ENCODE measurements at regions not wholly inside any gene's neighbourhood (a gene's known extent, or its start where the extent isn't known, plus 50 kb on each side); places are given as distances from the start of the nearest gene placed in this dataset.

GRCh38 chr16:85254051-85254450, 141.8 kb upstream of the CIBAR2 start:
- no peaks in the 10 kb centered on the region for H3K9me3 ChIP-seq (ENCODE audit: control insufficient read depth, insufficient read depth, low read length)

DNA sequence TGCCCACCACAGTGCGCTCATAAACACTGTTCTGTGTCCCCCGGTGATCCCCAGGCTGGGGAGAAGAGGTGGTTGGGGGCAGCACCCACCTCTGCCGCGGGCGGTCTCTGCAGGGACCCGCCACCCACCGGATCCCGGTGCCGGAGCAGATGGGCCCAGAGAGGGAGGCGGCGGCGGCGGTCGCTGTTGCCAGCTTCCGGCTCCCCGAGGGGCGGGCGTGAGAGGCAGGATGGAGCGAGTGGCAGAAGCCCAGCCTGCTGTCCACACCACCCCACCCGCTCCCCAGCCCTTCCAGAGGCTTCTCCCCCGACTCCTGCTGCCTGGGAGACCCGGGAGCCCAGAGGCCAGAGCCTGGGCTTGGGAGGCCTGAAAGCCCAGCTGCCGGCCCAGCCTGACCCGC, 142.6 kb upstream of the CIBAR2 start:
- H3K27me3 ChIP-seq (ENCODE audit: control insufficient read depth, insufficient read depth, low read length), result no peaks in the 10 kb centered on the region
- H3K36me3 ChIP-seq (ENCODE audit: control insufficient read depth, insufficient read depth, low read length), result no peaks in the 10 kb centered on the region
- no peak overlapping the region for H3K9ac ChIP-seq (ENCODE audit: low read depth, low read length)
- H3K9me3 ChIP-seq (ENCODE audit: control insufficient read depth, insufficient read depth, low read length), result no peaks in the 10 kb centered on the region
- peaks cover 3% of the 10 kb centered on the region for H3K4me1 ChIP-seq (ENCODE audit: control insufficient read depth, insufficient read depth, low read length)
- no peak overlapping the region for H3K4me3 ChIP-seq (ENCODE audit: low read depth, low read length)

More at GRCh38 chr16:85254051-85254450, 141.8 kb upstream of the CIBAR2 start:
- no peak overlapping the region for H3K9ac ChIP-seq (ENCODE audit: low read depth, low read length)
- no peak overlapping the region for H3K4me3 ChIP-seq (ENCODE audit: low read depth, low read length)
- H3K27me3 ChIP-seq (ENCODE audit: control insufficient read depth, insufficient read depth, low read length), result no peaks in the 10 kb centered on the region
- H3K36me3 ChIP-seq (ENCODE audit: control insufficient read depth, insufficient read depth, low read length), result no peaks in the 10 kb centered on the region
- H3K4me1 ChIP-seq (ENCODE audit: control insufficient read depth, insufficient read depth, low read length), result peaks cover 3% of the 10 kb centered on the region

DNA sequence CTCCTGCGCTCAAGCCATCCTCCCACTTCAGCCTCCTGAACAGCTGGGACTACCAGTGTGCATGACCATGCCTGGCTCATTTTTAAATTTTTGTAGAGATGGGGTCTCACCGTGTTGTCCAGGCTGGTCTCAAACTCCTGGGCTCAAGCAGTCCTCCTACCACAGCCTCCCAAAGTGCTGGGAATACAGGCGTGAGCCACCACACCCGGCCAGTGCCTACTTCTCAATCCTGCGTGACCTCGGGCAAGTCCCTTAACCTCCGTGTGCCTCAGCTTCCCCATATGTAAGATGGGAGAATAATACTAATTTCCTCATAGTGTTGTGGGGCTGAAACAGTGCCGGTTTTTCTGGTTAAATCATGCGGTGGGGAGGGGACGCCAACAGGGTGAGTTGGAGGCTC, 143.5 kb upstream of the CIBAR2 start:
- Histone ChIP-seq H3K9me3 (ENCODE audit: control insufficient read depth, insufficient read depth, low read length) (no peaks in the 10 kb centered on the region), H3K4me1 (ENCODE audit: control insufficient read depth, insufficient read depth, low read length) (peaks cover 3% of the 10 kb centered on the region), H3K27me3 (ENCODE audit: control insufficient read depth, insufficient read depth, low read length) (no peaks in the 10 kb centered on the region), H3K4me3 (ENCODE audit: low read depth, low read length) (no peak overlapping the region), H3K36me3 (ENCODE audit: control insufficient read depth, insufficient read depth, low read length) (no peaks in the 10 kb centered on the region), H3K9ac (ENCODE audit: low read depth, low read length) (no peak overlapping the region)

DNA sequence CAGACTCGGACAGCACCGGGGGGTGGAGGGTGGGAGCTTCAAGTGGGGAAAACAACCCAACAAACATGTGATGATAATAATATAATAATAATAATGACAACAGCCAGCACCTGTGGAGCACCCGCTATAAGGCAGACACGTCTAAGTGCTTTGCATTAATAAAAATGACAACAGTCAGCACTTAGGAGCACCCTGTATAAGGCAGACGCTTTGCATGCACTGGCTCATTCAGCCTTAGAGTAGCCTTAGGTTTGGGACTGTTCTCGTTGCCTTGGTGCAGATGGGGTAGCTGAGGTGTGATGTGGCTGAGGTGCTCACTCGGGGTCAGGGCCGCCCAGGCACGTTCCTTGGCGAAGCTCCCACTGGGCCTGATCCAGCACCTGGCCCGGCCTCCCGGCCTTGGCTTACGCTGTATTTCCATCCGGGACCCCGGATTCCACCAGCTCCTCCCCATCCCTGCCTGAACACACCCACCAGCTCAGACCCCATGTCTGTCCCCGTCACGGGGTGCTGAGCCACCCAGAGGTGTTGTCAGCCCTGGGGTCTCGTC, 144.0 kb upstream of the CIBAR2 start:
- Histone ChIP-seq H3K9me3 (ENCODE audit: control insufficient read depth, insufficient read depth, low read length) (no peaks in the 10 kb centered on the region), H3K9ac (ENCODE audit: low read depth, low read length) (no peak overlapping the region), H3K4me1 (ENCODE audit: control insufficient read depth, insufficient read depth, low read length) (peaks cover 3% of the 10 kb centered on the region), H3K27me3 (ENCODE audit: control insufficient read depth, insufficient read depth, low read length) (no peaks in the 10 kb centered on the region), H3K4me3 (ENCODE audit: low read depth, low read length) (no peak overlapping the region), H3K36me3 (ENCODE audit: control insufficient read depth, insufficient read depth, low read length) (no peaks in the 10 kb centered on the region)

DNA sequence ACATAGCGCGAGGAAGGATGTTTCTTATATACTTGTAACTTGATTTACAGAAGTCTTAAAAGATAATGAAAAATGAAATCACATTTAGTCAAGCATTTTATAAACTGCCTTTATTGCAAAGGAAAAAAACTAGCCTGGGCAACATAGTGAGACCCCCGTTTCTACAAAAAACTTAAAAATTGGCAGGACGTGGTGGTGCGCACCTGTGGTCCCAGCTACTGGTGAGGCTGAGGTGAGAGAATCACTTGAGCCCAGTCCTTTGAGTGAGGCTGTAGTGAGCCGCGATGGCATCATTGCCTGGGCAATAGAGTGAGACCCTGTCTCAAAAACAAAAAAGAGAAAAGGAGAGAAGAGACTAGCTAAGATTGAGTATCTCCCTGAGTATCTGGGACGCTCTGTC, 145.2 kb upstream of the CIBAR2 start:
- H3K9me3 ChIP-seq (ENCODE audit: control insufficient read depth, insufficient read depth, low read length), result no peaks in the 10 kb centered on the region
- H3K36me3 ChIP-seq (ENCODE audit: control insufficient read depth, insufficient read depth, low read length), result no peaks in the 10 kb centered on the region
- no peak overlapping the region for H3K4me3 ChIP-seq (ENCODE audit: low read depth, low read length)
- no peak overlapping the region for H3K9ac ChIP-seq (ENCODE audit: low read depth, low read length)
- no peaks in the 10 kb centered on the region for H3K27me3 ChIP-seq (ENCODE audit: control insufficient read depth, insufficient read depth, low read length)
- peaks cover 3% of the 10 kb centered on the region for H3K4me1 ChIP-seq (ENCODE audit: control insufficient read depth, insufficient read depth, low read length)

DNA sequence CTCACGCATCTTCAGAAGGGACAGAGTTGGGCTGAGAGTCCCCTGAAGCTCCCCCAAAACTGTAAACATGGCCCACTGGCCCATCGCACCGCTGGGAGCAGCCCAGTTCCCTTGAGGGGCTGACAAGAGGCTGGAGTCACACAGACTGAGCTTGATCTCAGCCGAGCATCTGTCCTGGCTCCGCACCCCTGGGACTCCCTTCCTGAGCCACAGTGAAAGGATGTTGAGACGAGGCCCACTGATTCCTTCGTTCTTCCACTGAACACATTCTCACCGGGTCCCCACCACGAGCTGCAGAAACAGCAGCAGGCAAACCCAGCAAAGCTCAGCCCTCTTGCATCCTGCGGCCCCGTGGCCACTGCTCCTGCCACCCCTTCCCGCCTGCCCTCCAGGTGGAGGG, 145.9 kb upstream of the CIBAR2 start:
- Histone ChIP-seq H3K27me3 (ENCODE audit: control insufficient read depth, insufficient read depth, low read length) (no peaks in the 10 kb centered on the region), H3K9me3 (ENCODE audit: control insufficient read depth, insufficient read depth, low read length) (no peaks in the 10 kb centered on the region), H3K4me3 (ENCODE audit: low read depth, low read length) (no peak overlapping the region), H3K9ac (ENCODE audit: low read depth, low read length) (no peak overlapping the region), H3K36me3 (ENCODE audit: control insufficient read depth, insufficient read depth, low read length) (no peaks in the 10 kb centered on the region), H3K4me1 (ENCODE audit: control insufficient read depth, insufficient read depth, low read length) (peaks cover 3% of the 10 kb centered on the region)

GRCh38 chr16:85258629-85259028, 146.4 kb upstream of the CIBAR2 start:
- Histone ChIP-seq H3K36me3 (ENCODE audit: control insufficient read depth, insufficient read depth, low read length) (no peaks in the 10 kb centered on the region), H3K4me1 (ENCODE audit: control insufficient read depth, insufficient read depth, low read length) (no peaks in the 10 kb centered on the region), H3K9ac (ENCODE audit: low read depth, low read length) (no peak overlapping the region), H3K9me3 (ENCODE audit: control insufficient read depth, insufficient read depth, low read length) (no peaks in the 10 kb centered on the region), H3K4me3 (ENCODE audit: low read depth, low read length) (no peak overlapping the region), H3K27me3 (ENCODE audit: control insufficient read depth, insufficient read depth, low read length) (no peaks in the 10 kb centered on the region)

DNA sequence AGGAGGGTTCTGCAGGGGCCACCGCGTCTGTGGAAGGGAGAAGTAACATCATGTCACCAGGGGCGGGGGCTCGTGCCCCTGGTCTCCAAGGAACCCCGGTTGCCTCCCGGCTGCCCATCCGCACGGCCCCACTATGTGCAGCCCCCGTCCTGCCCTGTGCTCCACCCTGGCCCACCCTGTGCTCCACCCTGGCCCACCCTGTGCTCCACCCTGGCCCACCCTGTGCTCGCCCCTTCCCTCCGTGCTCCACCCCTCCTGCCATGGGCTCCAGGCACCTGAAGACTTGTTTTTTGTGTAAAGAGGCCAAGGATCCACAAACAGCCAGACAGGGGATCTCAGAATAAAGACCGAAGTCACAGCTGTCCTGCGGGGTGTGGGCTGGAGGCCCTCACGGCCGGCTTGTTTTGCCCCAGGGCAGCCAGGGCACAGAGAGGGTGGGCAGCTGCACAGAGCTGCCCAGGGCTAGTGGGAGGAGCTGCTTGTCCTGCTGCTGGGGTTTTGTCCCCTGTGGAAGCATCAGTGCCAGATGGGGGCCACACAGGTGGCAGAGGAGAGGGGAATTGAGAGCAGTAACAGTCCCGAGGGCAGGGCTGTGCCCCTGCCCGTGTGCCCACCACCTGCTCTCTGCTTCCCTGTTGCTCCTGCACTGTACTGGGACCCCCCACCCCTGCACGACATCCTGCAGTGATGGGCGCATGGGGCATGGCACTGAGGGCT, 147.0 kb upstream of the CIBAR2 start:
- Histone ChIP-seq H3K27me3 (ENCODE audit: control insufficient read depth, insufficient read depth, low read length) (no peaks in the 10 kb centered on the region), H3K36me3 (ENCODE audit: control insufficient read depth, insufficient read depth, low read length) (no peaks in the 10 kb centered on the region), H3K9ac (ENCODE audit: low read depth, low read length) (no peak overlapping the region), H3K4me1 (ENCODE audit: control insufficient read depth, insufficient read depth, low read length) (no peaks in the 10 kb centered on the region), H3K4me3 (ENCODE audit: low read depth, low read length) (no peak overlapping the region), H3K9me3 (ENCODE audit: control insufficient read depth, insufficient read depth, low read length) (no peaks in the 10 kb centered on the region)

- H3K9me3 ChIP-seq (ENCODE audit: control insufficient read depth, insufficient read depth, low read length), result no peaks in the 10 kb centered on the region
- no peaks in the 10 kb centered on the region for H3K4me1 ChIP-seq (ENCODE audit: control insufficient read depth, insufficient read depth, low read length)
- H3K4me3 ChIP-seq (ENCODE audit: low read depth, low read length), result no peak overlapping the region
- H3K27me3 ChIP-seq (ENCODE audit: control insufficient read depth, insufficient read depth, low read length), result no peaks in the 10 kb centered on the region
- no peak overlapping the region for H3K9ac ChIP-seq (ENCODE audit: low read depth, low read length)
- no peaks in the 10 kb centered on the region for H3K36me3 ChIP-seq (ENCODE audit: control insufficient read depth, insufficient read depth, low read length)
These were observed 147.5 kb upstream of the CIBAR2 start for GRCh38 chr16:85259832-85260167.

DNA sequence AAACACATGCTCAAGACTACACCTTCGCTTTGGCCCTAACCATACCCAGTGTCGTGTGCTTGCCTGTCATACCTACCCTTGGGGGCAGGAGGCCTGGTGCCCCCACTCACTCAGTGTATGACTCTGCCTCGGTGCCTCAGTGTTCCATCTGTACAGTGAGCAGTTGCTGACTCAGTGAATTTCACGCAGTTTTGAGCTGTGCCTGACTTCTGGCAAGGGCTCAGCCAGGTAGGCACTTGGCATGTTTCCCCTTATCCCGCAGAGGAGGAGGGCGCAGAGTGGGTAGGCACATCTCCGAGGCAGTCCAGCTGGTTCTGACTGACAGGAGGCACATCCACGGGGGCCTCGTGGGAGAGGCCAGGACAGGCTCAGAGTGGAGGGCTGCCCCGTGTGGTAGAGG, 148.9 kb upstream of the CIBAR2 start:
- Histone ChIP-seq H3K9ac (ENCODE audit: low read depth, low read length) (no peak overlapping the region), H3K4me1 (ENCODE audit: control insufficient read depth, insufficient read depth, low read length) (no peaks in the 10 kb centered on the region), H3K36me3 (ENCODE audit: control insufficient read depth, insufficient read depth, low read length) (no peaks in the 10 kb centered on the region), H3K4me3 (ENCODE audit: low read depth, low read length) (no peak overlapping the region), H3K9me3 (ENCODE audit: control insufficient read depth, insufficient read depth, low read length) (no peaks in the 10 kb centered on the region), H3K27me3 (ENCODE audit: control insufficient read depth, insufficient read depth, low read length) (no peaks in the 10 kb centered on the region)

DNA sequence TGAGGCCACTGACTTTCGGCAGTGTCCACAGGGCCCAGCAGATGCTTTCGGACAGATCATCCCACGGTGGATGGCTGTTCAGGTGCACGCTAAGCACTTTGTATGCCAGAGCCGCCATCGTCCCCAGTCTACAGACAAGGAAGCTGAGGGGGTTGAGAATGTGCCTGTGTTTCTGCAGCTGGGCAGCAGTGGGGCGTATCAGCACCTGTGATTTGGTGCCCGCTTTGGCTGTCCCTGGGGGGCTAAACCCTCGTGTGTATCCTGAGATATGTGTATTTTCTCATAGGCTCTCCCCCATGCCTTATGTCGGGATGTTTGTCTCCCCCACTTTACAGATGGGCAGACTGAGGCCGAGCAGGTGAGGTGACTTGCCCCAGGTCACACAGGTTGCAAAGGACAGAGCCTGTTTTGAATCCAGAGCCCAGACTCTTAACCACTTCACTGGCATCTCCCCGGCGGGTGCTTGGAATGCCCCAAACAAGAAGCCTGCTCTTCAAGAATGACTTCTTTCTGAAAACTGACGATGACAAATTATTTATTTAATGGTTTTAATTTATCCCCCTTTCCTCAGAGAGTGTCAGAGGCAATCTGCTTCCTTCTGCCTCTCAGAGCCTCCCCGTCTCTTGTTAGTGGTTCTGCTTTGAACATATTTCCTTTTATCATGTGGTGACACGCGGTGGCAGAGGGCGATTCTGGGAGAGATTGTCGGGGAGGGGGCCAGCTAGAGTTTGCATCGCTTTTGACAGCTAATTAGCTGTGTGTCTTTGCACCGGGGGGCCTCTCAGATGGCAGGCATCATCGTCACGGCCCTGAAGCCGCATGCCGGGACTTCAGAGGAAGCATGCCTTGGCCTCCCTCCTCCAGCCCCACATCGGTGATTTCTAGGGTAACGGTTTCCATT, 149.6 kb upstream of the CIBAR2 start:
- no peaks in the 10 kb centered on the region for H3K4me1 ChIP-seq (ENCODE audit: control insufficient read depth, insufficient read depth, low read length)
- H3K4me3 ChIP-seq (ENCODE audit: low read depth, low read length), result no peak overlapping the region
- no peaks in the 10 kb centered on the region for H3K36me3 ChIP-seq (ENCODE audit: control insufficient read depth, insufficient read depth, low read length)
- no peaks in the 10 kb centered on the region for H3K27me3 ChIP-seq (ENCODE audit: control insufficient read depth, insufficient read depth, low read length)
- no peak overlapping the region for H3K9ac ChIP-seq (ENCODE audit: low read depth, low read length)
- no peaks in the 10 kb centered on the region for H3K9me3 ChIP-seq (ENCODE audit: control insufficient read depth, insufficient read depth, low read length)

Measured in iPS-15b (cell line).